Gastroesophageal sphincter (tissue), 3 donors: ENCODE measurements at regions not wholly inside any gene's neighbourhood (a gene's known extent, or its start where the extent isn't known, plus 50 kb on each side); places are given as distances from the start of the nearest gene placed in this dataset.

Experiments used
- EP300 ChIP-seq: sonication (generic); formaldehyde crosslinking; IDR thresholded peaks from one replicate; pipeline ENCODE4 v1.6.1; 2017; ENCODE audit warnings: antibody characterized with exemption, mild to moderate bottlenecking
- POLR2A ChIP-seq, 2 donors: fragments of 450-650 bp; IDR thresholded peaks; one replicate each; pipeline ENCODE4 v1.6.1; 2017; ENCODE audit warnings: antibody characterized with exemption in 2 of 2, mild to moderate bottlenecking in 2 of 2, moderate library complexity in 1 of 2
- POLR2AphosphoS5 ChIP-seq: sonication (generic); formaldehyde crosslinking; IDR thresholded peaks from one replicate; pipeline ENCODE4 v1.6.1; 2017; ENCODE audit warnings: antibody characterized with exemption
- TF ChIP-seq, protein P1 (sequence below), 4 experiments: fragments of 200-600 bp in 2 of 4; fragments of 450-650 bp in 2 of 4; sonication (generic) in 1 of 4; IDR thresholded peaks; one replicate each; pipeline ENCODE4 v1.5.1; 2017 to 2019; ENCODE audit warnings: antibody characterized with exemption in 4 of 4, mild to moderate bottlenecking in 2 of 4, moderate library complexity in 2 of 4

DNA sequence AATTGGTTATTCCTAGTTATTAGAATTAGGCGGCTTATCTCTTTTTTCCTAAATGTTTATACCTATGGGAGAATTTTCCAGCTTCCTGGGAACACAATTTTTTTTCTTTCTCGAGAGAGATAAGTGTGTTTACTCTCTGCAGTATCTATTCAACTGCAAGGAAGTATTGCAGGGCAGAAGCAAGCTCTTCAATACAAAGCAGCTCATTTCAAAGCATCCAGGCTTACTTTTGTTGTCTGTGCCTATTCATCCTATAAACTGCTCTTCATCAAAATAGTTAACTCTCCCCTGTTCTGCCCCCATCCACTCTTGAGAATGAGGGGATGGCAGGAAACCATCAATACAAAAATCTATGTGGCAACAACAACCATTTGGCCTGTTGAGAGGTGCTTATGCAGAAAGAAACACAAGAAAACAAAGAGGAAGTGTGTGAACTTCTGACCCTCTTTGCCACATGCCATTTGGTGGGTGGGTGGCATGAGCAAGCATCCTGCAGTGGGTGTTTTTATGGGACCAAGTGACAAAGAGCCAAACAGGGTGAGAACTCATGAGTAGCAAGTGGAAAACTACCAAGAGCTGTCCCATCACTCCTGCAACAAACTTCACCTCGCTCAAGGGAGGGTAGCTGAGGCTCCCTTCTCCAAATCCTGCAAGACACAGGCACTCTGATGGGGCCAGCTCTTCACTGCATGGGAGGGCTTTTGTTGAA is 50.6 kb upstream of the MRPS6 start:
- TF ChIP-seq, protein P1, sequence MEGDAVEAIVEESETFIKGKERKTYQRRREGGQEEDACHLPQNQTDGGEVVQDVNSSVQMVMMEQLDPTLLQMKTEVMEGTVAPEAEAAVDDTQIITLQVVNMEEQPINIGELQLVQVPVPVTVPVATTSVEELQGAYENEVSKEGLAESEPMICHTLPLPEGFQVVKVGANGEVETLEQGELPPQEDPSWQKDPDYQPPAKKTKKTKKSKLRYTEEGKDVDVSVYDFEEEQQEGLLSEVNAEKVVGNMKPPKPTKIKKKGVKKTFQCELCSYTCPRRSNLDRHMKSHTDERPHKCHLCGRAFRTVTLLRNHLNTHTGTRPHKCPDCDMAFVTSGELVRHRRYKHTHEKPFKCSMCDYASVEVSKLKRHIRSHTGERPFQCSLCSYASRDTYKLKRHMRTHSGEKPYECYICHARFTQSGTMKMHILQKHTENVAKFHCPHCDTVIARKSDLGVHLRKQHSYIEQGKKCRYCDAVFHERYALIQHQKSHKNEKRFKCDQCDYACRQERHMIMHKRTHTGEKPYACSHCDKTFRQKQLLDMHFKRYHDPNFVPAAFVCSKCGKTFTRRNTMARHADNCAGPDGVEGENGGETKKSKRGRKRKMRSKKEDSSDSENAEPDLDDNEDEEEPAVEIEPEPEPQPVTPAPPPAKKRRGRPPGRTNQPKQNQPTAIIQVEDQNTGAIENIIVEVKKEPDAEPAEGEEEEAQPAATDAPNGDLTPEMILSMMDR (IDR thresholded peaks at IDR 0.05): no peak
- no peak for TF ChIP-seq POLR2A (IDR thresholded peaks at IDR 0.05)
- no peak for TF ChIP-seq POLR2AphosphoS5
- no peak for TF ChIP-seq EP300
